A549 (cell line): ENCODE measurements at regions not wholly inside any gene's neighbourhood (a gene's known extent, or its start where the extent isn't known, plus 50 kb on each side); places are given as distances from the start of the nearest gene placed in this dataset.

Source experiments
- ATAC-seq, 2 experiments: fragments of 200-7000 bp in 1 of 2; fragments of >200 bp in 1 of 2; cut with Nextera tagmentation in 1 of 2; cut with Tn5 transposase in 1 of 2; 3 replicates each; pipeline versions ENCODE4 v1.8.0 to v1.9.1; 2018 to 2020; ENCODE audit warnings: mild to moderate bottlenecking in 1 of 2, moderate library complexity in 1 of 2
- CTCF ChIA-PET: fragments of 300-600 bp; sonication (Branson Sonifier 250); formaldehyde crosslinking; extraction: SDS; loops from one replicate; lab custom pipeline; 2021; ENCODE audit warnings: antibody characterized with exemption, inconsistent platforms; lab: Yijun Ruan, JAX
- POLR2A ChIA-PET: fragments of 350-600 bp; formaldehyde crosslinking; extraction: SDS; loops from one replicate; lab custom pipeline; 2021; ENCODE audit warnings: antibody characterized with exemption, inconsistent platforms; lab: Yijun Ruan, JAX
- DNase-seq, 2 experiments: peaks; one replicate each; pipeline versions ENCODE4 v3.0.0 to v3.0.0-alpha.2; 2011 to 2016; ENCODE audit warnings: low read depth in 1 of 2, low spot score in 1 of 2
- FAIRE-seq: peaks from 2 replicates; lab custom pipeline; 2011; peaks lifted over from hg19 to GRCh38; lab: Jason Lieb, UNC
- H3K27ac ChIP-seq, 2 experiments: fragments of >200 bp; sonication (Bioruptor Twin); formaldehyde crosslinking; 3 replicates each; pipeline ENCODE4 v1.5.1; 2016 to 2017
- H3K4me1 ChIP-seq: fragments of >200 bp; sonication (Bioruptor Twin); formaldehyde crosslinking; 3 replicates; pipeline ENCODE4 v1.6.1; 2016
- H3K4me2 ChIP-seq: fragments of >200 bp; sonication (Bioruptor Twin); formaldehyde crosslinking; 3 replicates; pipeline ENCODE4 v1.6.1; 2016
- H3K4me3 ChIP-seq: fragments of >200 bp; sonication (Bioruptor Twin); formaldehyde crosslinking; 3 replicates; pipeline ENCODE4 v1.5.1; 2016
- H3K9me3 ChIP-seq: fragments of >200 bp; sonication (Bioruptor Twin); formaldehyde crosslinking; 3 replicates; pipeline ENCODE4 v1.6.1; 2016
- CBX2 ChIP-seq: fragments of 200-600 bp; sonication (generic); IDR thresholded peaks from 2 replicates; pipeline ENCODE4 v1.6.1; 2016; ENCODE audit warnings: low read depth, mild to moderate bottlenecking, borderline replicate concordance
- CHD2 ChIP-seq: fragments of 150-350 bp; IDR thresholded peaks from 2 replicates; pipeline ENCODE4 v1.6.1; 2014; ENCODE audit warnings: low read length; ENCODE audit not compliant: partially characterized antibody
- CTCF ChIP-seq: fragments of >200 bp; sonication (Bioruptor Twin); formaldehyde crosslinking; IDR thresholded peaks from 3 replicates; pipeline ENCODE4 v1.5.1; 2016
- EHMT2 ChIP-seq: fragments of 200-600 bp; sonication (generic); IDR thresholded peaks from 2 replicates; pipeline ENCODE4 v1.6.1; 2016; ENCODE audit warnings: antibody characterized with exemption, low read depth, mild to moderate bottlenecking, moderate library complexity
- FOSB ChIP-seq: fragments of 250-450 bp; sonication (Bioruptor Pico); IDR thresholded peaks from 2 replicates; pipeline ENCODE4 v1.5.0; 2020; ENCODE audit warnings: mild to moderate bottlenecking, moderate library complexity
- FOSL2 ChIP-seq, 2 experiments: fragments of 450-650 bp in 1 of 2; fragments of >200 bp in 1 of 2; sonication (Bioruptor Twin) in 1 of 2; formaldehyde crosslinking; IDR thresholded peaks; 2 replicates each; pipeline versions ENCODE4 v1.5.0 to v1.6.1; 2016 to 2020; ENCODE audit warnings: mild to moderate bottlenecking in 1 of 2, moderate library complexity in 1 of 2
- FOXS1 ChIP-seq: fragments of 250-450 bp; sonication (Bioruptor Pico); IDR thresholded peaks from 2 replicates; pipeline ENCODE4 v1.5.0; 2020; ENCODE audit warnings: mild to moderate bottlenecking, moderate library complexity
- HDAC2 ChIP-seq: fragments of 200-600 bp; sonication (generic); IDR thresholded peaks from 2 replicates; pipeline ENCODE4 v1.6.1; 2016
- HEYL ChIP-seq: fragments of 250-450 bp; sonication (Bioruptor Pico); IDR thresholded peaks from 2 replicates; pipeline ENCODE4 v1.8.0; 2021; ENCODE audit warnings: mild to moderate bottlenecking, moderate library complexity
- HOXA7 ChIP-seq: fragments of 250-450 bp; sonication (Bioruptor Pico); IDR thresholded peaks from 2 replicates; pipeline ENCODE4 v1.5.0; 2020; ENCODE audit warnings: mild to moderate bottlenecking, moderate library complexity
- HOXB13 ChIP-seq: fragments of 250-450 bp; sonication (Bioruptor Pico); IDR thresholded peaks from 2 replicates; pipeline ENCODE4 v1.5.0; 2020; ENCODE audit warnings: low read depth, mild to moderate bottlenecking, moderate library complexity
- HOXB5 ChIP-seq: fragments of 250-450 bp; sonication (Bioruptor Pico); IDR thresholded peaks from 2 replicates; pipeline ENCODE4 v1.5.0; 2020; ENCODE audit warnings: mild to moderate bottlenecking, moderate library complexity
- JUN ChIP-seq, 2 experiments: fragments of >200 bp; sonication (Bioruptor Twin); formaldehyde crosslinking; IDR thresholded peaks; 2 replicates in 1 of 2; 3 replicates in 1 of 2; pipeline ENCODE4 v1.6.1; 2016 to 2017
- MAZ ChIP-seq: fragments of 150-350 bp; IDR thresholded peaks from 2 replicates; pipeline ENCODE4 v1.6.1; 2014; ENCODE audit warnings: antibody characterized with exemption, low read depth, low read length, borderline replicate concordance
- PHF8 ChIP-seq: fragments of 200-600 bp; sonication (generic); IDR thresholded peaks from 2 replicates; pipeline ENCODE4 v1.6.1; 2016; ENCODE audit warnings: low read depth, mild to moderate bottlenecking, antibody characterized with exemption, moderate library complexity, borderline replicate concordance
- POLR2A ChIP-seq: IDR thresholded peaks from 2 replicates; pipeline ENCODE4 v1.6.1; 2012; ENCODE audit warnings: mild to moderate bottlenecking, low read length
- RARB ChIP-seq: fragments of 250-450 bp; sonication (Bioruptor Pico); IDR thresholded peaks from 2 replicates; pipeline ENCODE4 v1.8.0; 2021; ENCODE audit warnings: mild to moderate bottlenecking, moderate library complexity
- RFX5 ChIP-seq: fragments of 450-650 bp; IDR thresholded peaks from 2 replicates; pipeline ENCODE4 v1.7.1; 2014; ENCODE audit warnings: antibody characterized with exemption, mild to moderate bottlenecking, moderate library complexity
- RNF2 ChIP-seq: fragments of 200-600 bp; sonication (generic); IDR thresholded peaks from 2 replicates; pipeline ENCODE4 v1.6.1; 2016; ENCODE audit warnings: low read depth, mild to moderate bottlenecking, antibody characterized with exemption, moderate library complexity, borderline replicate concordance
- TFCP2L1 ChIP-seq: fragments of 250-450 bp; sonication (Bioruptor Pico); IDR thresholded peaks from 2 replicates; pipeline ENCODE4 v1.5.0; 2021; ENCODE audit warnings: mild to moderate bottlenecking
- USF2 ChIP-seq: fragments of 450-650 bp; IDR thresholded peaks from 2 replicates; pipeline ENCODE4 v1.6.1; 2014; ENCODE audit warnings: antibody characterized with exemption
- ZFP36 ChIP-seq: fragments of 450-650 bp; IDR thresholded peaks from 2 replicates; pipeline ENCODE4 v1.6.1; 2014; ENCODE audit warnings: borderline replicate concordance; ENCODE audit not compliant: partially characterized antibody
- WGBS: methylation state at CpG from one replicate; pipeline ENCODE4 v1.1.6; 2017; ENCODE audit errors: missing lambda C conversion rate; 5-methylcytosine and 5-hydroxymethylcytosine counted together
- TF ChIP-seq, protein P1 (sequence below): IDR thresholded peaks from 2 replicates; pipeline ENCODE4 v1.6.1; 2012
- TF ChIP-seq, protein P2 (sequence below): fragments of 200-600 bp; sonication (generic); IDR thresholded peaks from 2 replicates; pipeline ENCODE4 v1.6.1; 2016; ENCODE audit warnings: antibody characterized with exemption, mild to moderate bottlenecking, moderate library complexity

GRCh38 chrX:51182545-51182944 is 150.1 kb upstream of the NUDT10 start:
- Histone ChIP-seq H3K4me1 (no peaks in the 10 kb centered on the region), H3K4me2 (no peak overlapping the region), H3K4me3 (no peak overlapping the region), H3K27ac (no peak overlapping the region), H3K9me3 (no peaks in the 10 kb centered on the region)
- FAIRE-seq (no peak), DNase-seq (peak in 1 of 2 experiments; percentile 1), ATAC-seq (0 out of 6 replicates have a peak, but pooled peaks of 1 of the 2 experiments have one; percentile 33)
- POLR2A ChIA-PET, result no interaction called here
- TF ChIP-seq EHMT2 (no peak), TFCP2L1 (CRISPR knock-in tag) (no peak), CBX2 (no peak), RNF2 (no peak), POLR2A (no peak), ZFP36 (no peak), FOSL2 (IDR thresholded peaks at IDR 0.05) (no peak), FOSL2 (CRISPR knock-in tag; IDR thresholded peaks at IDR 0.05) (no peak), RFX5 (no peak)
- TF ChIP-seq, protein P1, sequence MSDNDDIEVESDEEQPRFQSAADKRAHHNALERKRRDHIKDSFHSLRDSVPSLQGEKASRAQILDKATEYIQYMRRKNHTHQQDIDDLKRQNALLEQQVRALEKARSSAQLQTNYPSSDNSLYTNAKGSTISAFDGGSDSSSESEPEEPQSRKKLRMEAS, result no peak
- CTCF ChIA-PET, result interaction anchor here (1.0 kb wide), 1 partner anchor 14 kb away, joined by 3 read pairs; no protein-coding TSS in a partner anchor
- WGBS, result 0% methylated on average over 5 of the region's 6 CpGs

DNA sequence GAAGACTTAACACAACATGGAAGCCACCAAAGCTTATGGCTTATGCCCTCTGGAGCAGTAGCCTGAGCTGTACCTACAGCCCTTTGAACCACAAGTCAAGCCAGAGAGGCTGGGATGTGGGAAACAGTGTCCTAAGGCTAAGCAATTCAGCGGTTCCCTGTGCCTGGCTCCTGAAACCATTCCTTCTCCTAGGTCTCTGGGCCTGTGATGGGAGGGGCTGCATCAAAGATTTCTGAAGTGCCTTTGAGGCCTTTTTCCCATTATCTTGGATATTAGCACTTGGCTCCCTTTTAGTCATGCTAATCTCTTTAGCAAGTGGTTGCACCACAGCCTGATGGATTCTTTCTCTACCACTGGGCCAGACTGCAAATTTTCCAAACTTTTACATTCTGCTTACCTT is 140.5 kb upstream of the NUDT10 start:
- no peaks in the 10 kb centered on the region for H3K9me3 ChIP-seq
- TF ChIP-seq HOXA7 (no peak), HEYL (CRISPR knock-in tag) (no peak)
- TF ChIP-seq, all 56 proteins: peak for 0
- Histone ChIP-seq H3K4me1 (no peaks in the 10 kb centered on the region), H3K27ac (no peak overlapping the region), H3K4me3 (no peak overlapping the region), H3K4me2 (no peak overlapping the region)
- ChIA-PET CTCF (no interaction called here), POLR2A (no interaction called here)
- FAIRE-seq, result no peak
- no peak for ATAC-seq
- WGBS, result 20% methylated on average over 1 of the region's 1 CpG
- no peak for DNase-seq

GRCh38 chrX:51215266-51215665 is 117.4 kb upstream of the NUDT10 start:
- Histone ChIP-seq H3K4me3 (no peak overlapping the region), H3K9me3 (no peaks in the 10 kb centered on the region), H3K4me2 (no peak overlapping the region), H3K27ac (no peak overlapping the region), H3K4me1 (no peaks in the 10 kb centered on the region)
- TF ChIP-seq HOXA7, result no peak
- TF ChIP-seq RARB (CRISPR knock-in tag), result no peak
- no peak for TF ChIP-seq RFX5
- ATAC-seq (no peak), DNase-seq (no peak), FAIRE-seq (no peak)
- 35% methylated on average over 4 of the region's 4 CpGs for WGBS
- ChIA-PET CTCF (no interaction called here), POLR2A (no interaction called here)

DNA sequence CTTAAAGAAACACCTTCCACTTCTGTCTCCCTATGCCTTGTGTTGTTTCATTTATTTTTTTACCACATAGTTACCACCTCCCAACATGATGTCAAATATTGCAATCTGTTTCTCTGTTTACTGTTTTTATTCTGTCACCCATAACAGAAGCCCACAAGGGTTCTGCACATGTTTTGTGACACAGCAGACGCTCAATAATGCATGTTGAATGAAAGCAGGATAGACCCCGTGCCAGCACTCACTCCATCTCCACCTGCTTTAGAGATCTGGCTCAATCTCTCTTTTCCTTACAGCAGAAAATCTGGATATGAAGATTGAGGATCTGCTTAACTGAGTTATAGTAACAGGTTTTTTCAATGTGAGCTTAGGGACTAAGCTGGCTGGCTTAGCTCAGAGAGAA is 116.8 kb upstream of the NUDT10 start:
- no peaks in the 10 kb centered on the region for H3K4me1 ChIP-seq
- no peak for DNase-seq
- no peak overlapping the region for H3K27ac ChIP-seq
- WGBS, result 0% methylated on average over 2 of the region's 2 CpGs
- no peak for ATAC-seq
- no peak for FAIRE-seq
- H3K9me3 ChIP-seq, result no peaks in the 10 kb centered on the region
- H3K4me2 ChIP-seq, result no peak overlapping the region
- ChIA-PET CTCF (no interaction called here), POLR2A (no interaction called here)
- TF ChIP-seq FOXS1 (CRISPR knock-in tag) (no peak), HEYL (CRISPR knock-in tag) (no peak), PHF8 (no peak), CHD2 (no peak), HDAC2 (no peak), RNF2 (no peak), HOXB5 (no peak), JUN (IDR thresholded peaks at IDR 0.05) (no peak), FOSB (CRISPR knock-in tag) (no peak), CTCF (no peak), HOXB13 (CRISPR knock-in tag) (no peak), USF2 (no peak), MAZ (no peak), HOXA7 (no peak), ZFP36 (no peak)
- TF ChIP-seq, protein P2, sequence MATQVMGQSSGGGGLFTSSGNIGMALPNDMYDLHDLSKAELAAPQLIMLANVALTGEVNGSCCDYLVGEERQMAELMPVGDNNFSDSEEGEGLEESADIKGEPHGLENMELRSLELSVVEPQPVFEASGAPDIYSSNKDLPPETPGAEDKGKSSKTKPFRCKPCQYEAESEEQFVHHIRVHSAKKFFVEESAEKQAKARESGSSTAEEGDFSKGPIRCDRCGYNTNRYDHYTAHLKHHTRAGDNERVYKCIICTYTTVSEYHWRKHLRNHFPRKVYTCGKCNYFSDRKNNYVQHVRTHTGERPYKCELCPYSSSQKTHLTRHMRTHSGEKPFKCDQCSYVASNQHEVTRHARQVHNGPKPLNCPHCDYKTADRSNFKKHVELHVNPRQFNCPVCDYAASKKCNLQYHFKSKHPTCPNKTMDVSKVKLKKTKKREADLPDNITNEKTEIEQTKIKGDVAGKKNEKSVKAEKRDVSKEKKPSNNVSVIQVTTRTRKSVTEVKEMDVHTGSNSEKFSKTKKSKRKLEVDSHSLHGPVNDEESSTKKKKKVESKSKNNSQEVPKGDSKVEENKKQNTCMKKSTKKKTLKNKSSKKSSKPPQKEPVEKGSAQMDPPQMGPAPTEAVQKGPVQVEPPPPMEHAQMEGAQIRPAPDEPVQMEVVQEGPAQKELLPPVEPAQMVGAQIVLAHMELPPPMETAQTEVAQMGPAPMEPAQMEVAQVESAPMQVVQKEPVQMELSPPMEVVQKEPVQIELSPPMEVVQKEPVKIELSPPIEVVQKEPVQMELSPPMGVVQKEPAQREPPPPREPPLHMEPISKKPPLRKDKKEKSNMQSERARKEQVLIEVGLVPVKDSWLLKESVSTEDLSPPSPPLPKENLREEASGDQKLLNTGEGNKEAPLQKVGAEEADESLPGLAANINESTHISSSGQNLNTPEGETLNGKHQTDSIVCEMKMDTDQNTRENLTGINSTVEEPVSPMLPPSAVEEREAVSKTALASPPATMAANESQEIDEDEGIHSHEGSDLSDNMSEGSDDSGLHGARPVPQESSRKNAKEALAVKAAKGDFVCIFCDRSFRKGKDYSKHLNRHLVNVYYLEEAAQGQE, result no peak
- no peak overlapping the region for H3K4me3 ChIP-seq
